Suppressor macrophage (primary cell): ENCODE measurements at regions not wholly inside any gene's neighbourhood (a gene's known extent, or its start where the extent isn't known, plus 50 kb on each side); places are given as distances from the start of the nearest gene placed in this dataset.
A peak's percentile ranks its signal among the peaks of the same experiment; 100 is the strongest.

ENCODE experiments used
- DNase-seq, 4 experiments: peaks; one replicate each; pipeline ENCODE4 v3.0.0-alpha.2; 2020 to 2022

- DNase-seq: no peak
These were observed 234.2 kb upstream of the CITED2 start for GRCh38 chr6:139608466-139609261.

- no peak for DNase-seq
These were observed 230.9 kb upstream of the CITED2 start for GRCh38 chr6:139605350-139605749.

DNA sequence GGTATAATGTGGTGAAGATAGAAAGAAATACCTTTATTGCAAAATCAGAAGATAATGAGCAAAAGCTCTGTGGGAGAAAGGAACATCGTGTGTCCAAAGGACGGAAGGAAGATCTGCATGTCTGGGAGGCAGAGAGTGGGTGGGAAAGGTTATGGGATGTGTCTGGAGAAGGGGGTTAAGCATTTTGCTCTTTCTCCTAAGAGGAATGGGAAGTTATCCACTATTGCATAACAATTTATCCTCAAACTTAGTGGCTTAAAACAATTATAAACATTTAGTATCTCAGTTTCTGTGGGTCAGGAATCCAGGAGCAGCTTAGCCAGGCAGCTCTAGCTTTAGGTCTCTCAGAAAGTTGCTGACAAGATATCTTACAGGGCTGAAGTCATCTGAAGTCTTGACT lies 229.1 kb upstream of the CITED2 start:
- DNase-seq: no peak

GRCh38 chr6:139602577-139602976 lies 228.1 kb upstream of the CITED2 start:
- DNase-seq: no peak

DNA sequence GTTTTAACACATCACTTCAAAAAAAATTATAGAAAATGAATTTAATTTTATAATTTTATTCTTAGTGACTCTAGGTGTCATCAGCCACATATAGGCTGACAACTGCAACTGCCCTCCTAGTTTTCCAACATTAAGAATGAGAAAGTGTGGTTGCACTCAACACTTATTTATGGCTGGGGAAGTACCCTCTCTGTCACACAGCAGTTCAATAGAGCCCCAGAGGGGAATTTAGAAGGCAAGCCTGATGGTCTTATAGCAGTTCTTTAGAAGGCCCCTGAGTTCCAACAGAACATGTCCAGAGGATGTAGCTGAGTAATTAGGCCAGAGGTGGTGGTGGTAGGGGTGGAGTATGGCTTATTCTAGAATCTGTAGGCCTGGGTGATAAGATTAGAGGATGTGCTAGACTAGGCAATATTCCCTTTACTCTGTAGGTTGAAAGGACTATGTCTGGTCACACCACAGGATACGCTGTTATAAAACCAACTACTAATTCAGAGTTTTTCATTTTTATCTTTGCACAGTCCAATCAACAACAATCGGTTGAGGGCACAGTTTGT lies 226.5 kb upstream of the CITED2 start:
- DNase-seq: no peak

- DNase-seq: peak in 2 of 4 experiments; percentile 18 to 52
These were observed 225.9 kb upstream of the CITED2 start for GRCh38 chr6:139600343-139600742.

GRCh38 chr6:139597771-139598755 lies 223.6 kb upstream of the CITED2 start:
- DNase-seq: peak in 2 of 4 experiments; percentile 13 to 35

- no peak for DNase-seq
These were observed 222.8 kb upstream of the CITED2 start for GRCh38 chr6:139597087-139597763.

GRCh38 chr6:139595183-139595582 lies 220.7 kb upstream of the CITED2 start:
- DNase-seq: no peak

- DNase-seq: no peak
These were observed 220.0 kb upstream of the CITED2 start for GRCh38 chr6:139594333-139594965.

- no peak for DNase-seq
These were observed 218.6 kb upstream of the CITED2 start for GRCh38 chr6:139593081-139593480.

- DNase-seq: no peak
These were observed 217.6 kb upstream of the CITED2 start for GRCh38 chr6:139592011-139592410.

DNA sequence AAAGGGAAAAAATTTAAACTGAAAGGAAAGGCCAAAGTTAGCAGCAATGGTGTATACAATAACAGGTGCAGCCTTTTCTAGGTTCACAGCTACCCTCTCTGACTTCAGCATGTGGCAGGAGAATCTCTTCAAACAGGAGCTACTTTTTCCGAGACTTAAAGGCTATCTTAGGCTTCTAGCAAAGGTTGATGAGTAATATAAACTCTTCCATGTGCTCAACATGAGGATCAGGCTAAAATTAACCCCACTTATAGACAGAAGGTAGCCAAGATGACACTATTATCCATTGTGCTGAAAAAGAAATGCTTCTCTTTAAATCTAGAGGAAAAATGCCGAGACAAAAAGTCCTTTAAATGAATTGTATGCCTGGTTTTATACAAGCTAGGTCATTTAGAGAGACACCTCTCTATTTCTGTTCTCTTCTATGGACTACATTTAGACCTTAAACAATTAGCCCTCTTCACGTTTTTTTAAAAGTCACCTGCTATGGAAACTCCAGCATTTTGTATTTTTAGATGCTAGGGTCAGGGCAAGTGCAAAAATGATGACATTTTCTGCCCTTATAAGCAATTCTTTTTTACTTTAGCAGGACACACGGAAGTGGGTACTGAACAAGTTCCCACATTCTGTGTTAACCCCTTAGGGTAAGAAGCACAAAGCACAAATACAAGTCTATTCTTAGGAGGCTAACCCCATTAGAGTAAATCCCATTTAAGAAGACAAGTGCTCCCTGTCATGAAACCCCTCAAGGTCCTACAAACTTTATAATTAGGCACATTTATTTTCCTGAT lies 216.8 kb upstream of the CITED2 start:
- DNase-seq: peak in 3 of 4 experiments; percentile 31 to 63 (median 62)

- no peak for DNase-seq
These were observed 215.8 kb upstream of the CITED2 start for GRCh38 chr6:139590206-139590605.

GRCh38 chr6:139588734-139589593 lies 214.5 kb upstream of the CITED2 start:
- DNase-seq: no peak

GRCh38 chr6:139588076-139588639 lies 213.7 kb upstream of the CITED2 start:
- no peak for DNase-seq

GRCh38 chr6:139587469-139587868 lies 213.0 kb upstream of the CITED2 start:
- no peak for DNase-seq

DNA sequence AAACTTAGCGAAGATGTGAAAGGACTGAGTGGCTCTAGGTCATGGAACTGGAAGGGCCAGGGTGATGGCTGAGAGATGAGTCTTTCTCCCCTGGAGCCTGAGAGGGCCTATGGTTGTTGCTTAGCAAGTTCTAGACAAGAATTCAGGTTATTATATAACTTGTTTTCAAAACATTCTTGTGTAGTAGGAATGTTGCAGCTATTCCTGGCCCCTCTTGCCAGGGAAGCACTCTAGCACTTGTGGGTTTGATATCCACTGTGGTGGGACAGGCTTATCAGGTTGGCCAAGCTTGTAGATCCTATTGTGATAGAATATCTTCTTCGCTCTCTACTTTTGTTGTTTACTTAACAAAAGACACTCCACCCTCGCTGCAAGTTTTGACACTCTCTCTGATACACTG lies 211.8 kb upstream of the CITED2 start:
- DNase-seq: no peak

GRCh38 chr6:139584599-139584998 lies 210.2 kb upstream of the CITED2 start:
- peak; percentile 12 to 58 (median 50) for DNase-seq

GRCh38 chr6:139583420-139583819 lies 209.0 kb upstream of the CITED2 start:
- no peak for DNase-seq
